ENCODE measurements at regions not wholly inside any gene's neighbourhood (a gene's known extent, or its start where the extent isn't known, plus 50 kb on each side); places are given as distances from the start of the nearest gene placed in this dataset.

- Histone ChIP-seq H3K9me3 (no peaks in the 10 kb centered on the region), H3K27me3 (replicated peaks; ENCODE audit: insufficient read depth) (no peaks in the 10 kb centered on the region), H3K36me3 (no peaks in the 10 kb centered on the region), H3K4me1 (ENCODE audit: control insufficient read depth in 1 of 2, low read depth in 2 of 2) (no peaks in the 10 kb centered on the region), H3K27ac (no peak overlapping the region), H3K4me3 (no peak overlapping the region)
- TF ChIP-seq, protein P1, sequence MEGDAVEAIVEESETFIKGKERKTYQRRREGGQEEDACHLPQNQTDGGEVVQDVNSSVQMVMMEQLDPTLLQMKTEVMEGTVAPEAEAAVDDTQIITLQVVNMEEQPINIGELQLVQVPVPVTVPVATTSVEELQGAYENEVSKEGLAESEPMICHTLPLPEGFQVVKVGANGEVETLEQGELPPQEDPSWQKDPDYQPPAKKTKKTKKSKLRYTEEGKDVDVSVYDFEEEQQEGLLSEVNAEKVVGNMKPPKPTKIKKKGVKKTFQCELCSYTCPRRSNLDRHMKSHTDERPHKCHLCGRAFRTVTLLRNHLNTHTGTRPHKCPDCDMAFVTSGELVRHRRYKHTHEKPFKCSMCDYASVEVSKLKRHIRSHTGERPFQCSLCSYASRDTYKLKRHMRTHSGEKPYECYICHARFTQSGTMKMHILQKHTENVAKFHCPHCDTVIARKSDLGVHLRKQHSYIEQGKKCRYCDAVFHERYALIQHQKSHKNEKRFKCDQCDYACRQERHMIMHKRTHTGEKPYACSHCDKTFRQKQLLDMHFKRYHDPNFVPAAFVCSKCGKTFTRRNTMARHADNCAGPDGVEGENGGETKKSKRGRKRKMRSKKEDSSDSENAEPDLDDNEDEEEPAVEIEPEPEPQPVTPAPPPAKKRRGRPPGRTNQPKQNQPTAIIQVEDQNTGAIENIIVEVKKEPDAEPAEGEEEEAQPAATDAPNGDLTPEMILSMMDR (IDR thresholded peaks at IDR 0.05): no peak
- no peak for ATAC-seq (ENCODE audit: insufficient number of reproducible peaks, low FRiP score, low read depth)
- no peak for DNase-seq (ENCODE audit: low spot score)
Observed at GRCh38 chr13:90947976-90948375, 399.5 kb upstream of the MIR17HG start.

DNA sequence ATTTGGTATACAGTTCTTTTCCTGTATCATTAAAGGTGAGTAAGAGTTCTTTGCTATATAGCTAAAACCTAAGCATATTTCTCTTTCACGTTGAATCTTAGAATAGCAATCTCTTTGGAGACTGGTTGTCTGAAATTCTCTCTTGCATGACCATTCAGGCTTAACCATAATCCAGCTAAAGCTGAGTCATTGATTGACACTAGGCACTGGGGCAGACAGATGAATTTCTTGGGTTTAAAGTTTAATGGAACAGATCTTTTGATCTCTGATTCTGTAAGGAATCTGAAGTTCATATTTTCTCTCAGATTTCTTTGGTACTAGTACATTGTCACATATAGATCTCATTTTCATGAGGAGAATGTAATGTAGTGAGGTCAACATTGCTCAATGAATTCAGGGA lies 397.3 kb upstream of the MIR17HG start:
- H3K9me3 ChIP-seq: no peaks in the 10 kb centered on the region
- TF ChIP-seq, protein P1 (IDR thresholded peaks at IDR 0.05): no peak

DNA sequence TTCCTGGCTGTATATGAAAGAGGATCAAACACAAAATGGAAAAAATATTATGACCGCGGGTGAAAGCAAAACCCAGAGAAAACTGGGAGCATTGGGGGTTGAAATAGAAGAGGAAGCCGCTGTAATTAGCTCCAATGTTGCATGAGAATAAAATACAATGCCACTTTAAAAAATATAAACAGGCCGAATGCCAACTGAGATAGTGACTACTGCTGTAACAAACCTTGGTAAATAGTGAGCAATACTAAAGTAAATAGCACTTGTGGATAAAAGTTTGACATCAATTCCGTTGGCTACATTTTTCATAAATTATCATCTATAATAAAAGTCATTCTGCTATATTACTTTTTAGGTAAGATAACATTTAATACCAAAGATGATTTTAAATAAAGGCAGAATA lies 395.8 kb upstream of the MIR17HG start:
- H3K4me1 ChIP-seq (ENCODE audit: control insufficient read depth in 1 of 2, low read depth in 2 of 2): no peaks in the 10 kb centered on the region
- TF ChIP-seq, protein P1 (IDR thresholded peaks at IDR 0.05): no peak
- ATAC-seq (ENCODE audit: insufficient number of reproducible peaks, low FRiP score, low read depth): no peak
- no peak for DNase-seq (ENCODE audit: low spot score)
- no peak overlapping the region for H3K27ac ChIP-seq
- no peaks in the 10 kb centered on the region for H3K27me3 ChIP-seq (replicated peaks; ENCODE audit: insufficient read depth)
- no peaks in the 10 kb centered on the region for H3K36me3 ChIP-seq
- no peak overlapping the region for H3K4me3 ChIP-seq
- no peaks in the 10 kb centered on the region for H3K9me3 ChIP-seq

More for the DNA sequence above, 397.3 kb upstream of the MIR17HG start:
- Histone ChIP-seq H3K36me3 (no peaks in the 10 kb centered on the region), H3K4me3 (no peak overlapping the region), H3K27ac (no peak overlapping the region), H3K27me3 (replicated peaks; ENCODE audit: insufficient read depth) (no peaks in the 10 kb centered on the region), H3K4me1 (ENCODE audit: control insufficient read depth in 1 of 2, low read depth in 2 of 2) (no peaks in the 10 kb centered on the region)
- ATAC-seq (ENCODE audit: insufficient number of reproducible peaks, low FRiP score, low read depth) (no peak), DNase-seq (ENCODE audit: low spot score) (no peak)

- DNase-seq (ENCODE audit: low spot score): no peak
- H3K9me3 ChIP-seq: no peaks in the 10 kb centered on the region
- H3K36me3 ChIP-seq: no peaks in the 10 kb centered on the region
- ATAC-seq (ENCODE audit: insufficient number of reproducible peaks, low FRiP score, low read depth): no peak
- H3K4me1 ChIP-seq (ENCODE audit: control insufficient read depth in 1 of 2, low read depth in 2 of 2): no peaks in the 10 kb centered on the region
- TF ChIP-seq, protein P1 (IDR thresholded peaks at IDR 0.05): no peak
- H3K4me3 ChIP-seq: no peak overlapping the region
- H3K27ac ChIP-seq: no peak overlapping the region
- no peaks in the 10 kb centered on the region for H3K27me3 ChIP-seq (replicated peaks; ENCODE audit: insufficient read depth)
Observed at GRCh38 chr13:90952326-90952725, 395.2 kb upstream of the MIR17HG start.

DNA sequence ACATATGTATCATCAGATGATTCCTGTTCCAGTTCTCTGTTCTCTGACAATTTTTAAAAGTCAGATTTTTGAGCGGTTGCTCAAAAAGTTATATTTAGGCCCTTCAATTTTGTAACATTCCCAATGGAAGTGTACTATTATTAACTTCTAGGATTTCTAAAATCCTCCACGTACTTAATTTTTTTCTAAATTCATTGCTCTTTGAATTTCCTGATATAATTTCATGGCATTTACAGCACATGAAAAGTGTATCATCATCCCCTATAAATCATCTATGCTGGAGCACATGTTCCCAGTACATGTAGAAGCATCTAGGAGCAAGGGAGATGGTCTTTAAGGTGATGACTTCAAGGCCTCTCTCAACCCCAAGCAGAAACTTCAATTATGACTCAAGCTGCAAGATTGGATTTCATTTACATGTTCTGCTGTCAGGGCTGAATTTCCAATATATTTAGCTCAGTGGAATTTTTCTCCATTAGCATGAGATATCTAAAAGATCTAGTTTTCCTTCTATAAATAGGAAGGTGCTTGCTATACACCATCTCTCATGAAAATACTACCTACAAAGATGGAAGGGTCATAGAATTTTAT lies 392.8 kb upstream of the MIR17HG start:
- Histone ChIP-seq H3K9me3 (no peaks in the 10 kb centered on the region), H3K4me1 (ENCODE audit: control insufficient read depth in 1 of 2, low read depth in 2 of 2) (no peaks in the 10 kb centered on the region), H3K4me3 (no peak overlapping the region), H3K36me3 (no peaks in the 10 kb centered on the region), H3K27me3 (replicated peaks; ENCODE audit: insufficient read depth) (no peaks in the 10 kb centered on the region), H3K27ac (no peak overlapping the region)
- ATAC-seq (ENCODE audit: insufficient number of reproducible peaks, low FRiP score, low read depth) (no peak), DNase-seq (ENCODE audit: low spot score) (no peak)
- TF ChIP-seq, protein P1 (IDR thresholded peaks at IDR 0.05): no peak

Data from thoracic aorta (tissue), 2 donors.